WTC11 (cell line): ENCODE measurements at regions not wholly inside any gene's neighbourhood (a gene's known extent, or its start where the extent isn't known, plus 50 kb on each side); places are given as distances from the start of the nearest gene placed in this dataset.

Experiments
- ATAC-seq: fragments of 200-7000 bp; cut with Tn5 transposase; 2 replicates; pipeline ENCODE4 v1.10.0; 2021; ENCODE audit warnings: mild to moderate bottlenecking, moderate library complexity
- CTCF ChIA-PET: fragments of 300-600 bp; sonication (Branson Sonifier 250); formaldehyde crosslinking; loops from one replicate; lab custom pipeline; 2021; ENCODE audit warnings: antibody characterized with exemption; lab: Charles Lee
- POLR2A ChIA-PET: fragments of 350-600 bp; sonication (Branson Sonifier 250); formaldehyde crosslinking; loops from one replicate; lab custom pipeline; 2021; ENCODE audit warnings: antibody characterized with exemption; lab: Charles Lee
- DNase-seq: peaks from one replicate; pipeline ENCODE4 v3.0.0; 2021; ENCODE audit warnings: low spot score
- H3K27ac Mint-ChIP-seq: 2 replicates; pipeline ENCODE4 v1.8.0; 2021; ENCODE audit warnings: mixed read lengths
- H3K27me3 Mint-ChIP-seq: 2 replicates; pipeline ENCODE4 v1.8.0; 2021; ENCODE audit warnings: low read depth, mild to moderate bottlenecking, moderate library complexity, mixed read lengths
- H3K36me3 Mint-ChIP-seq: 2 replicates; pipeline ENCODE4 v1.8.0; 2021; ENCODE audit warnings: mixed read lengths
- H3K4me1 Mint-ChIP-seq: 2 replicates; pipeline ENCODE4 v1.8.0; 2022; ENCODE audit warnings: mixed read lengths
- H3K4me3 Mint-ChIP-seq: 2 replicates; pipeline ENCODE4 v1.8.0; 2021; ENCODE audit warnings: mild to moderate bottlenecking, moderate library complexity, mixed read lengths
- H3K9me3 Mint-ChIP-seq: 2 replicates; pipeline ENCODE4 v1.8.0; 2021; ENCODE audit warnings: mixed read lengths
- ETV6 ChIP-seq: sonication (generic); formaldehyde crosslinking; IDR thresholded peaks from 2 replicates; pipeline ENCODE4 v1.8.1; 2022; ENCODE audit warnings: mild to moderate bottlenecking, missing genetic modification reagents
- FOXK1 ChIP-seq: sonication (generic); formaldehyde crosslinking; IDR thresholded peaks from 2 replicates; pipeline ENCODE4 v1.8.0; 2022; ENCODE audit warnings: mild to moderate bottlenecking, moderate library complexity, missing genetic modification reagents
- NR2C2 ChIP-seq: sonication (generic); formaldehyde crosslinking; IDR thresholded peaks from 2 replicates; pipeline ENCODE4 v1.8.0; 2022; ENCODE audit warnings: mild to moderate bottlenecking, missing genetic modification reagents
- OVOL2 ChIP-seq: fragments of 250-450 bp; sonication (Bioruptor Pico); IDR thresholded peaks from 2 replicates; pipeline ENCODE4 v1.9.0; 2021; ENCODE audit warnings: mild to moderate bottlenecking, borderline replicate concordance
- PRRX2 ChIP-seq: fragments of 250-450 bp; sonication (Bioruptor Pico); IDR thresholded peaks from 2 replicates; pipeline ENCODE4 v1.8.0; 2021; ENCODE audit warnings: mild to moderate bottlenecking
- SMAD3 ChIP-seq: sonication (generic); formaldehyde crosslinking; IDR thresholded peaks from 2 replicates; pipeline ENCODE4 v1.8.0; 2022; ENCODE audit warnings: missing genetic modification reagents, mild to moderate bottlenecking, borderline replicate concordance
- TEAD1 ChIP-seq: sonication (generic); formaldehyde crosslinking; IDR thresholded peaks from 2 replicates; pipeline ENCODE4 v1.8.0; 2022; ENCODE audit warnings: mild to moderate bottlenecking, missing genetic modification reagents
- ZBTB21 ChIP-seq: sonication (generic); formaldehyde crosslinking; IDR thresholded peaks from 2 replicates; pipeline ENCODE4 v1.8.1; 2023; ENCODE audit warnings: mild to moderate bottlenecking, missing genetic modification reagents, borderline replicate concordance
- ZNF121 ChIP-seq: sonication (generic); formaldehyde crosslinking; IDR thresholded peaks from 2 replicates; pipeline ENCODE4 v1.8.0; 2023; ENCODE audit warnings: missing genetic modification reagents
- ZNF317 ChIP-seq: sonication (generic); formaldehyde crosslinking; IDR thresholded peaks from 2 replicates; pipeline ENCODE4 v1.8.1; 2023; ENCODE audit warnings: low read depth, mild to moderate bottlenecking, moderate library complexity, missing genetic modification reagents, borderline replicate concordance
- ZNF416 ChIP-seq: fragments of 250-450 bp; sonication (Bioruptor Pico); IDR thresholded peaks from 2 replicates; pipeline ENCODE4 v1.9.0; 2021; ENCODE audit warnings: mild to moderate bottlenecking, inconsistent platforms
- TF ChIP-seq, protein P1 (sequence below): sonication (generic); formaldehyde crosslinking; IDR thresholded peaks from 2 replicates; pipeline ENCODE4 v1.8.1; 2023; ENCODE audit warnings: mild to moderate bottlenecking, missing genetic modification reagents, moderate library complexity
- TF ChIP-seq, protein P2 (sequence below): sonication (generic); formaldehyde crosslinking; IDR thresholded peaks from 2 replicates; pipeline ENCODE4 v1.8.0; 2023; ENCODE audit warnings: mild to moderate bottlenecking, missing genetic modification reagents
- TF ChIP-seq, protein P3 (sequence below): fragments of 250-450 bp; sonication (Bioruptor Pico); IDR thresholded peaks from 2 replicates; pipeline ENCODE4 v1.9.0; 2021; ENCODE audit warnings: mild to moderate bottlenecking
- TF ChIP-seq, protein P4 (sequence below): sonication (generic); formaldehyde crosslinking; IDR thresholded peaks from 2 replicates; pipeline ENCODE4 v1.8.1; 2022; ENCODE audit warnings: mild to moderate bottlenecking, moderate library complexity, missing genetic modification reagents
- TF ChIP-seq, protein P5 (sequence below): fragments of 250-450 bp; sonication (Bioruptor Pico); conservative IDR thresholded peaks from 2 replicates; pipeline ENCODE4 v1.9.0; 2021; ENCODE audit warnings: mild to moderate bottlenecking
- TF ChIP-seq, protein P6 (sequence below): sonication (generic); formaldehyde crosslinking; IDR thresholded peaks from 2 replicates; pipeline ENCODE4 v1.8.1; 2023; ENCODE audit warnings: mild to moderate bottlenecking, missing genetic modification reagents, moderate library complexity

DNA sequence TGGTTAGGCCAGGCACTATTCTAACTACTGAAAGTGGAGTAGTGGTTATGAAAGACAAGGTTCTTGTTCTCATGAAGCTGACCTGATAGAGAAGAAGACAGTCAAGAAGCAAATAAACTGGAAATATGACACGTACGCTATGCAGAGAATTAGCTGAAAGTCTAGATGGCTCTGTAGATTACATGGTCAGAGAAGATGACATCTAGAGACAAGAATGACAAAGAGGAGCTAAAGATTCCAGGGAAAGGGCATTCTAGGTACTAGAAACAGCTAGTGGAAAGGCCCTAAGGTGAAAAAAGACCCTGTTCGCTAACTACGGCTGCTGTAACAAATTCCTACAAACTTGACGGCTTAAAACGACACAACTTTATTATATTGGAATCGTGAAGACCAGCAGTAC, 68.0 kb upstream of the NRIP1 start:
- CTCF ChIA-PET = no interaction called here
- Mint-ChIP-seq H3K4me1 (peaks cover 3% of the 10 kb centered on the region; the same call in 1 of the 2 replicates), H3K9me3 (peaks cover 3% of the 10 kb centered on the region; the same call in 1 of the 2 replicates)
- TF ChIP-seq ZNF416 (no peak), SMAD3 (CRISPR knock-in tag) (no peak), FOXK1 (CRISPR knock-in tag) (no peak)
- TF ChIP-seq, protein P1, sequence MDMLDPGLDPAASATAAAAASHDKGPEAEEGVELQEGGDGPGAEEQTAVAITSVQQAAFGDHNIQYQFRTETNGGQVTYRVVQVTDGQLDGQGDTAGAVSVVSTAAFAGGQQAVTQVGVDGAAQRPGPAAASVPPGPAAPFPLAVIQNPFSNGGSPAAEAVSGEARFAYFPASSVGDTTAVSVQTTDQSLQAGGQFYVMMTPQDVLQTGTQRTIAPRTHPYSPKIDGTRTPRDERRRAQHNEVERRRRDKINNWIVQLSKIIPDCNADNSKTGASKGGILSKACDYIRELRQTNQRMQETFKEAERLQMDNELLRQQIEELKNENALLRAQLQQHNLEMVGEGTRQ (CRISPR knock-in tag) = no peak
- TF ChIP-seq, all 79 proteins: peak for 0
- no peaks in the 10 kb centered on the region for H3K27me3 Mint-ChIP-seq
- H3K36me3 Mint-ChIP-seq = no peaks in the 10 kb centered on the region
- H3K4me3 Mint-ChIP-seq = no peak overlapping the region
- ATAC-seq (no peak), DNase-seq (no peak)
- POLR2A ChIA-PET = no interaction called here
- no peak overlapping the region for H3K27ac Mint-ChIP-seq

DNA sequence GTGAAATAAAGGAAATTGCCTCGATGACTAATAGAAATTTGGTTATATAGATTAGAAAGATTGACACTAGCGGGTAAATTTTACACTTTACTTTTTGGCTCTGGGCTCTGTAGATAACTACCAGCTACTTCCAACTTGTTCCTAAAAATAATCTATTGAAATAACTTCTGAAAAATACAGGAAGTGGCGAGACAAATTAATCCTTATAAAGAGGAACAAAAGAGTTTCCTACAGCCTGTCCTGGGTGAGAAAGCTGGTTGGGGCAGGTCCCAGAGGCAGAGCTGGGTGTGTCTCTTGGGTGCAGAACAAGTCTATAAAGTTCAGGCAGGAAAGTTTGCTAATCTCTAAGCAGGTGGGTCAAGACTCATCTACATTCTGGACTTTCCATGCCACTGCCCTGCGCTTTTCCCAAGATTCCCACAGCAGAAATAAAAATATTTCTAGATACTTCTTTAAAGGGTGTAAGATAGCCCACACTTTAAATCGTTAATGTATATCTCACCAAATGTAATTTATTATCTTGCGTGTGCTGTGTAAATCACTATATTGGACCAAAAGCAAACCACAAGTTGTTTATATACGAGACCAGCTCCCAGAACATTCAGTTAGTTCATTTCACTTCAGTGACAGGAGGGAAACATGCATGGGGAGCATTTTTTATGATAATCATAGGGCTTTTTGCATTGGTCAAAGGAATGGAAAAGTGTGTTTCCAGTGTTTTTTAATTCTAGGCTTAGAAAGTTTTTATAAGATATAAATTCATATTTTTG, 70.1 kb upstream of the NRIP1 start:
- peaks cover 3% of the 10 kb centered on the region; the same call in 1 of the 2 replicates for H3K4me1 Mint-ChIP-seq
- H3K27ac Mint-ChIP-seq = no peak overlapping the region
- H3K27me3 Mint-ChIP-seq = no peaks in the 10 kb centered on the region
- TF ChIP-seq, protein P2, sequence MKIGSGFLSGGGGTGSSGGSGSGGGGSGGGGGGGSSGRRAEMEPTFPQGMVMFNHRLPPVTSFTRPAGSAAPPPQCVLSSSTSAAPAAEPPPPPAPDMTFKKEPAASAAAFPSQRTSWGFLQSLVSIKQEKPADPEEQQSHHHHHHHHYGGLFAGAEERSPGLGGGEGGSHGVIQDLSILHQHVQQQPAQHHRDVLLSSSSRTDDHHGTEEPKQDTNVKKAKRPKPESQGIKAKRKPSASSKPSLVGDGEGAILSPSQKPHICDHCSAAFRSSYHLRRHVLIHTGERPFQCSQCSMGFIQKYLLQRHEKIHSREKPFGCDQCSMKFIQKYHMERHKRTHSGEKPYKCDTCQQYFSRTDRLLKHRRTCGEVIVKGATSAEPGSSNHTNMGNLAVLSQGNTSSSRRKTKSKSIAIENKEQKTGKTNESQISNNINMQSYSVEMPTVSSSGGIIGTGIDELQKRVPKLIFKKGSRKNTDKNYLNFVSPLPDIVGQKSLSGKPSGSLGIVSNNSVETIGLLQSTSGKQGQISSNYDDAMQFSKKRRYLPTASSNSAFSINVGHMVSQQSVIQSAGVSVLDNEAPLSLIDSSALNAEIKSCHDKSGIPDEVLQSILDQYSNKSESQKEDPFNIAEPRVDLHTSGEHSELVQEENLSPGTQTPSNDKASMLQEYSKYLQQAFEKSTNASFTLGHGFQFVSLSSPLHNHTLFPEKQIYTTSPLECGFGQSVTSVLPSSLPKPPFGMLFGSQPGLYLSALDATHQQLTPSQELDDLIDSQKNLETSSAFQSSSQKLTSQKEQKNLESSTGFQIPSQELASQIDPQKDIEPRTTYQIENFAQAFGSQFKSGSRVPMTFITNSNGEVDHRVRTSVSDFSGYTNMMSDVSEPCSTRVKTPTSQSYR (CRISPR knock-in tag) = no peak
- POLR2A ChIA-PET = no interaction called here
- no peak for ATAC-seq
- no peaks in the 10 kb centered on the region for H3K36me3 Mint-ChIP-seq
- H3K4me3 Mint-ChIP-seq = no peak overlapping the region
- no peak for DNase-seq
- CTCF ChIA-PET = no interaction called here
- no peaks in the 10 kb centered on the region; the same call in 1 of the 2 replicates for H3K9me3 Mint-ChIP-seq

DNA sequence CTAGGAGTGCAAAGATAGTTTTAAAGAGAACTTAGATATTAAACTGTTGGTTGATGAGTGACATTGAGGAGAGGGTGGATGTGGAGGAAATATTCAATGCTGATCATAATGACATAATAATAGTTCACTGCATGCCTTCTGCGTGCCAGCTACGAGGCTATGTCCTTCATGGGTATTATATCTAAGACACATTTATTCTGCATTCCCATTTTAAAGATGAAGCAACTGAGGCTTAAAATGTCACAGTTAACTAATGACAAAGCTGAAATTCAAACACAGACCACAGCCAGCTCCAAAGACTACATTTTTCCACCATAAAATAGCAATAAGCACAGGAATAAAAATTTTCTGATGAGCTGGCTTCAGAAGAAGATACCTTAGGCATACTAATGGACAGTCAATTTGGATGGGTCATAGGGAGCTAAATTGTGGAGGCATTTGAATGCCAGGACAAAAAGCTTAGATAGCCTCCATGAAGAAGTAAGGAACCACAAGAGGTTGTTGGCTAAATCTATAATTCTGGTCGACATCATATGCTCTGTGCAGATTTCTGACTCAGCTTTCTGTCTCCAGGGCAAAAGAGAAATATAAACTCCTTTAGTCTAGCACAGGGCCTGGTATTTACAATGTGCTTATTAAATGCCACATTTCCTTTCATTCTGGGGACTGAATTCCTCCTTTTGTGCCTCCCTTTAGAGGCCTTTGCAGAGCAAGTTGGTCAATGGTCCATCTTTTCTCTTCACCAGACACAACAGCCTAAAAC, 71.2 kb upstream of the NRIP1 start:
- ATAC-seq (no peak), DNase-seq (no peak)
- Mint-ChIP-seq H3K9me3 (no peaks in the 10 kb centered on the region; the same call in 1 of the 2 replicates), H3K27me3 (no peaks in the 10 kb centered on the region), H3K36me3 (no peaks in the 10 kb centered on the region), H3K4me3 (no peak overlapping the region), H3K4me1 (no peaks in the 10 kb centered on the region), H3K27ac (no peak overlapping the region)
- ChIA-PET CTCF (interaction anchor here (0.7 kb wide), 1 partner anchor 22 kb away, joined by 3 read pairs; no protein-coding TSS in a partner anchor), POLR2A (no interaction called here)
- TF ChIP-seq, protein P1 (CRISPR knock-in tag) = no peak
- TF ChIP-seq, protein P3, sequence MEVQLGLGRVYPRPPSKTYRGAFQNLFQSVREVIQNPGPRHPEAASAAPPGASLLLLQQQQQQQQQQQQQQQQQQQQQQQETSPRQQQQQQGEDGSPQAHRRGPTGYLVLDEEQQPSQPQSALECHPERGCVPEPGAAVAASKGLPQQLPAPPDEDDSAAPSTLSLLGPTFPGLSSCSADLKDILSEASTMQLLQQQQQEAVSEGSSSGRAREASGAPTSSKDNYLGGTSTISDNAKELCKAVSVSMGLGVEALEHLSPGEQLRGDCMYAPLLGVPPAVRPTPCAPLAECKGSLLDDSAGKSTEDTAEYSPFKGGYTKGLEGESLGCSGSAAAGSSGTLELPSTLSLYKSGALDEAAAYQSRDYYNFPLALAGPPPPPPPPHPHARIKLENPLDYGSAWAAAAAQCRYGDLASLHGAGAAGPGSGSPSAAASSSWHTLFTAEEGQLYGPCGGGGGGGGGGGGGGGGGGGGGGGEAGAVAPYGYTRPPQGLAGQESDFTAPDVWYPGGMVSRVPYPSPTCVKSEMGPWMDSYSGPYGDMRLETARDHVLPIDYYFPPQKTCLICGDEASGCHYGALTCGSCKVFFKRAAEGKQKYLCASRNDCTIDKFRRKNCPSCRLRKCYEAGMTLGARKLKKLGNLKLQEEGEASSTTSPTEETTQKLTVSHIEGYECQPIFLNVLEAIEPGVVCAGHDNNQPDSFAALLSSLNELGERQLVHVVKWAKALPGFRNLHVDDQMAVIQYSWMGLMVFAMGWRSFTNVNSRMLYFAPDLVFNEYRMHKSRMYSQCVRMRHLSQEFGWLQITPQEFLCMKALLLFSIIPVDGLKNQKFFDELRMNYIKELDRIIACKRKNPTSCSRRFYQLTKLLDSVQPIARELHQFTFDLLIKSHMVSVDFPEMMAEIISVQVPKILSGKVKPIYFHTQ = no peak
- TF ChIP-seq TEAD1 (no peak), ZBTB21 (CRISPR knock-in tag) (no peak), ETV6 (no peak), OVOL2 (CRISPR knock-in tag) (no peak), ZNF121 (no peak), NR2C2 (CRISPR knock-in tag) (no peak), ZNF317 (no peak), PRRX2 (CRISPR knock-in tag) (no peak)
- TF ChIP-seq, protein P4, sequence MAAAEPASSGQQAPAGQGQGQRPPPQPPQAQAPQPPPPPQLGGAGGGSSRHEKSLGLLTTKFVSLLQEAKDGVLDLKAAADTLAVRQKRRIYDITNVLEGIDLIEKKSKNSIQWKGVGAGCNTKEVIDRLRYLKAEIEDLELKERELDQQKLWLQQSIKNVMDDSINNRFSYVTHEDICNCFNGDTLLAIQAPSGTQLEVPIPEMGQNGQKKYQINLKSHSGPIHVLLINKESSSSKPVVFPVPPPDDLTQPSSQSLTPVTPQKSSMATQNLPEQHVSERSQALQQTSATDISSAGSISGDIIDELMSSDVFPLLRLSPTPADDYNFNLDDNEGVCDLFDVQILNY (CRISPR knock-in tag) = no peak
- TF ChIP-seq, protein P5, sequence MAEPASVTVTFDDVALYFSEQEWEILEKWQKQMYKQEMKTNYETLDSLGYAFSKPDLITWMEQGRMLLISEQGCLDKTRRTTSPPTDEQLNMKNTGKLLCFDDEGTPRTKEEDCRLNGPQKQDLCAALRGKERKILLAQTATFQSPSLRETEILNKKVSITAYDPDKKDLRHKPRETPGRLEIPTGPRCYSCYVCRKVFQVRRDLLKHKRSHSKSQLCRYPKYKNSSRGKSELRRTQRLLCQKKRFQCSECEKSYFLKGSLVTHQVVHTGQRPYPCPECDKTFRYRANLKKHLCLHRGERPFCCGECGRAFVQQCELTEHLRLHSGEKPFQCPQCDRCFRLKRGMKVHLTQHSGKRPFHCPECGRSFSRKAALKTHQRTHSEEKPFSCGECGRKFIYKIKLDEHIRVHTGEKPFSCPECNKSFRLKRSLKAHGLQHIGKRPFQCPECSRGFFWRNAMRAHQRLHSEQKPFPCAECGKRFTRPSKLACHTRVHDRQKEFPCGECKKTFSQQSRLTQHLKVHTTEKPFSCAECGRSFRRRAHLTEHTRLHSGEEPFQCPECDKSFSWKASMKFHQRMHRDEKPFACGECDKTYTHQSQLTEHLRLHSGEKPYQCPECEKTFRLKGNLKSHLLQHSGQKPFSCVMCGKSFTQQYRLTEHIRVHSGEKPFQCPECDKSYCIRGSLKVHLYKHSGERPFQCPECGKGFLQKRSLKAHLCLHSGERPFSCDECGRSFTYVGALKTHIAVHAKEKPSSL = no peak
- TF ChIP-seq, protein P6, sequence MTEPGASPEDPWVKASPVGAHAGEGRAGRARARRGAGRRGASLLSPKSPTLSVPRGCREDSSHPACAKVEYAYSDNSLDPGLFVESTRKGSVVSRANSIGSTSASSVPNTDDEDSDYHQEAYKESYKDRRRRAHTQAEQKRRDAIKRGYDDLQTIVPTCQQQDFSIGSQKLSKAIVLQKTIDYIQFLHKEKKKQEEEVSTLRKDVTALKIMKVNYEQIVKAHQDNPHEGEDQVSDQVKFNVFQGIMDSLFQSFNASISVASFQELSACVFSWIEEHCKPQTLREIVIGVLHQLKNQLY = no peak
